Kidney epithelial cell (primary cell): ENCODE measurements at regions not wholly inside any gene's neighbourhood (a gene's known extent, or its start where the extent isn't known, plus 50 kb on each side); places are given as distances from the start of the nearest gene placed in this dataset.

Source experiments
- DNase-seq: peaks from one replicate; pipeline ENCODE4 v3.0.0-alpha.2; 2010; ENCODE audit warnings: low read depth
- H3K27me3 ChIP-seq: 2 replicates; pipeline ENCODE4 v1.6.0; 2011; ENCODE audit warnings: low read length; ENCODE audit not compliant: control insufficient read depth, insufficient read depth
- H3K36me3 ChIP-seq: 2 replicates; pipeline ENCODE4 v1.5.1; 2011; ENCODE audit warnings: low read length; ENCODE audit not compliant: control insufficient read depth, insufficient read depth
- H3K4me3 ChIP-seq: 2 replicates; pipeline ENCODE4 v1.5.1; 2011; ENCODE audit warnings: low read depth, mild to moderate bottlenecking, control low read depth, low read length
- CTCF ChIP-seq: IDR thresholded peaks from 2 replicates; pipeline ENCODE4 v1.5.1; 2011; ENCODE audit warnings: mild to moderate bottlenecking, moderate library complexity, low read length, control low read depth, inconsistent platforms; ENCODE audit not compliant: insufficient read depth, poor library complexity, severe bottlenecking

- Histone ChIP-seq H3K27me3 (no peaks in the 10 kb centered on the region), H3K4me3 (no peak overlapping the region), H3K36me3 (no peaks in the 10 kb centered on the region)
- no peak for TF ChIP-seq CTCF
- DNase-seq = no peak
These were observed 213.7 kb downstream of the SAMD5 start for GRCh38 chr6:147722158-147722557.

GRCh38 chr6:147724454-147724853 is 216.0 kb downstream of the SAMD5 start:
- Histone ChIP-seq H3K4me3 (no peak overlapping the region), H3K36me3 (no peaks in the 10 kb centered on the region), H3K27me3 (no peaks in the 10 kb centered on the region)
- DNase-seq = no peak
- no peak for TF ChIP-seq CTCF

- no peak for TF ChIP-seq CTCF
- Histone ChIP-seq H3K36me3 (no peaks in the 10 kb centered on the region), H3K4me3 (no peak overlapping the region), H3K27me3 (no peaks in the 10 kb centered on the region)
- DNase-seq = no peak
These were observed 217.9 kb downstream of the SAMD5 start for GRCh38 chr6:147726342-147726741.

- Histone ChIP-seq H3K27me3 (no peaks in the 10 kb centered on the region), H3K36me3 (no peaks in the 10 kb centered on the region), H3K4me3 (no peak overlapping the region)
- DNase-seq = no peak
- TF ChIP-seq CTCF = no peak
These were observed 220.4 kb downstream of the SAMD5 start for GRCh38 chr6:147728903-147729302.

GRCh38 chr6:147733686-147734085 is 225.2 kb downstream of the SAMD5 start:
- TF ChIP-seq CTCF = no peak
- no peak for DNase-seq
- no peaks in the 10 kb centered on the region for H3K27me3 ChIP-seq
- no peaks in the 10 kb centered on the region for H3K36me3 ChIP-seq
- H3K4me3 ChIP-seq = no peak overlapping the region

- no peak for DNase-seq
- TF ChIP-seq CTCF = no peak
These were observed 225.7 kb downstream of the SAMD5 start for GRCh38 chr6:147734151-147734550.

More at GRCh38 chr6:147734151-147734550, 225.7 kb downstream of the SAMD5 start:
- Histone ChIP-seq H3K36me3 (no peaks in the 10 kb centered on the region), H3K27me3 (no peaks in the 10 kb centered on the region), H3K4me3 (no peak overlapping the region)
